Glomerular visceral epithelial cell (primary cell): ENCODE measurements at regions not wholly inside any gene's neighbourhood (a gene's known extent, or its start where the extent isn't known, plus 50 kb on each side); places are given as distances from the start of the nearest gene placed in this dataset.
"Not testable (repeated sequence)": the region's sequence is repeated elsewhere in the genome, so short reads cannot be mapped to it uniquely, and the experiment has no call there.

ENCODE experiments used
- DNase-seq: peaks from one replicate; pipeline ENCODE4 v3.0.0-alpha.2; 2016; ENCODE audit errors: extremely low spot score

- DNase-seq: no peak
Observed at GRCh38 chr1:234920136-234920842, 208.3 kb downstream of the TOMM20 start.

GRCh38 chr1:234918961-234919761 is 209.5 kb downstream of the TOMM20 start:
- DNase-seq: no peak

GRCh38 chr1:234918181-234918841 is 210.3 kb downstream of the TOMM20 start:
- DNase-seq: no peak

GRCh38 chr1:234917495-234918180 is 211.0 kb downstream of the TOMM20 start:
- DNase-seq: no peak

GRCh38 chr1:234916840-234917239 is 211.8 kb downstream of the TOMM20 start:
- no peak for DNase-seq

GRCh38 chr1:234915924-234916675 is 212.5 kb downstream of the TOMM20 start:
- no peak for DNase-seq

- DNase-seq: no peak
Observed at GRCh38 chr1:234914606-234915290, 213.9 kb downstream of the TOMM20 start.

GRCh38 chr1:234913771-234914170 is 214.9 kb downstream of the TOMM20 start:
- DNase-seq: no peak

GRCh38 chr1:234913278-234913649 is 215.4 kb downstream of the TOMM20 start:
- DNase-seq: no peak

GRCh38 chr1:234912548-234913277 is 215.9 kb downstream of the TOMM20 start:
- peak; percentile 49 for DNase-seq

GRCh38 chr1:234911787-234912186 is 216.8 kb downstream of the TOMM20 start:
- DNase-seq: no peak

GRCh38 chr1:234911136-234911535 is 217.5 kb downstream of the TOMM20 start:
- DNase-seq: not testable (repeated sequence)

- DNase-seq: no peak
Observed at GRCh38 chr1:234909851-234910250, 218.8 kb downstream of the TOMM20 start.

- DNase-seq: no peak
Observed at GRCh38 chr1:234909307-234909810, 219.3 kb downstream of the TOMM20 start.

GRCh38 chr1:234908571-234908970 is 220.1 kb downstream of the TOMM20 start:
- DNase-seq: no peak

GRCh38 chr1:234907940-234908405 is 220.7 kb downstream of the TOMM20 start:
- DNase-seq: peak; percentile 91

- DNase-seq: no peak
Observed at GRCh38 chr1:234907208-234907939, 221.3 kb downstream of the TOMM20 start.

- DNase-seq: no peak
Observed at GRCh38 chr1:234906654-234907053, 222.0 kb downstream of the TOMM20 start.
